WTC11 (cell line): ENCODE measurements at regions not wholly inside any gene's neighbourhood (a gene's known extent, or its start where the extent isn't known, plus 50 kb on each side); places are given as distances from the start of the nearest gene placed in this dataset.

Source experiments
- ATF6 ChIP-seq: sonication (generic); formaldehyde crosslinking; IDR thresholded peaks from 2 replicates; pipeline ENCODE4 v1.8.1; 2023; ENCODE audit warnings: mild to moderate bottlenecking, missing genetic modification reagents
- CREB1 ChIP-seq: sonication (generic); formaldehyde crosslinking; IDR thresholded peaks from 2 replicates; pipeline ENCODE4 v1.8.0; 2023; ENCODE audit warnings: mild to moderate bottlenecking, missing genetic modification reagents
- CTCF ChIP-seq: fragments of 200-600 bp; IDR thresholded peaks from 2 replicates; pipeline ENCODE4 v1.8.0; 2022; ENCODE audit warnings: antibody characterized with exemption
- SP1 ChIP-seq: sonication (generic); formaldehyde crosslinking; conservative IDR thresholded peaks from 2 replicates; pipeline ENCODE4 v1.8.1; 2022; ENCODE audit warnings: missing genetic modification reagents
- USF2 ChIP-seq: sonication (generic); formaldehyde crosslinking; IDR thresholded peaks from 2 replicates; pipeline ENCODE4 v1.8.1; 2023; ENCODE audit warnings: mild to moderate bottlenecking, missing genetic modification reagents, moderate library complexity

- TF ChIP-seq USF2 (CRISPR knock-in tag) (no peak), CREB1 (CRISPR knock-in tag) (no peak), ATF6 (CRISPR knock-in tag) (no peak), SP1 (CRISPR knock-in tag) (no peak), CTCF (no peak)
Observed at GRCh38 chr2:19003554-19003953, 354.9 kb downstream of the OSR1 start.
